ENCODE measurements at regions not wholly inside any gene's neighbourhood (a gene's known extent, or its start where the extent isn't known, plus 50 kb on each side); places are given as distances from the start of the nearest gene placed in this dataset.
"Not testable (repeated sequence)": the region's sequence is repeated elsewhere in the genome, so short reads cannot be mapped to it uniquely, and the experiment has no call there.

DNA sequence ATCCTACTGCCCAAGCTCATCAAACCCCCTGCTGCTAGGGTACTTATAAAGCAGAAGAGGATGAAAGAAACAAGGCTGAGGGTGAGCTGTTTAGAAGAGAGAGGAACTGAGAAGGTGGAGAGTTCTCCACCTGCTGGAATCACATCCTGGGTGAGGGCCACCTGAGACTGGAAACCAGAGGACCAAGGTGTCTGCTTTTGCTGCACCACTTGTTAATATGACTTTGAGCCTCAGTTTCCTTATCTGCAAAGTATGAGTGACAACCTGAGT lies 203.2 kb upstream of the SSTR1 start:
- DNase-seq (ENCODE audit: extremely low spot score) = no peak
- TF ChIP-seq LEF1 (IDR thresholded peaks at IDR 0.05; ENCODE audit: borderline replicate concordance) = no peak
- TF ChIP-seq ARNT (IDR thresholded peaks at IDR 0.05) = no peak
- TF ChIP-seq FOXM1 (IDR thresholded peaks at IDR 0.05; ENCODE audit: borderline replicate concordance) = no peak
- TF ChIP-seq, protein P1, sequence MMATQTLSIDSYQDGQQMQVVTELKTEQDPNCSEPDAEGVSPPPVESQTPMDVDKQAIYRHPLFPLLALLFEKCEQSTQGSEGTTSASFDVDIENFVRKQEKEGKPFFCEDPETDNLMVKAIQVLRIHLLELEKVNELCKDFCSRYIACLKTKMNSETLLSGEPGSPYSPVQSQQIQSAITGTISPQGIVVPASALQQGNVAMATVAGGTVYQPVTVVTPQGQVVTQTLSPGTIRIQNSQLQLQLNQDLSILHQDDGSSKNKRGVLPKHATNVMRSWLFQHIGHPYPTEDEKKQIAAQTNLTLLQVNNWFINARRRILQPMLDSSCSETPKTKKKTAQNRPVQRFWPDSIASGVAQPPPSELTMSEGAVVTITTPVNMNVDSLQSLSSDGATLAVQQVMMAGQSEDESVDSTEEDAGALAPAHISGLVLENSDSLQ (IDR thresholded peaks at IDR 0.05) = no peak
- no peak for TF ChIP-seq SUZ12 (IDR thresholded peaks at IDR 0.05)
- no peak for TF ChIP-seq TARDBP (IDR thresholded peaks at IDR 0.05)
- TF ChIP-seq L3MBTL2 (conservative IDR thresholded peaks at IDR 0.05) = no peak
- TF ChIP-seq NFRKB (IDR thresholded peaks at IDR 0.05) = no peak
- no peak for TF ChIP-seq ELF4 (IDR thresholded peaks at IDR 0.05)
- TF ChIP-seq HDGF (IDR thresholded peaks at IDR 0.05; ENCODE audit: borderline replicate concordance) = no peak
- TF ChIP-seq SP1 (IDR thresholded peaks at IDR 0.05) = no peak
- TF ChIP-seq BHLHE40 (IDR thresholded peaks at IDR 0.05; ENCODE audit: borderline replicate concordance) = no peak
- no peak for TF ChIP-seq ZNF384 (IDR thresholded peaks at IDR 0.05)
- TF ChIP-seq CTBP1 (IDR thresholded peaks at IDR 0.05; ENCODE audit: borderline replicate concordance) = no peak
- TF ChIP-seq FOXA1 (IDR thresholded peaks at IDR 0.05) = no peak
- TF ChIP-seq FOXK2 (IDR thresholded peaks at IDR 0.05) = no peak
- ChIA-PET POLR2A (no interaction called here), CTCF (no interaction called here)

DNA sequence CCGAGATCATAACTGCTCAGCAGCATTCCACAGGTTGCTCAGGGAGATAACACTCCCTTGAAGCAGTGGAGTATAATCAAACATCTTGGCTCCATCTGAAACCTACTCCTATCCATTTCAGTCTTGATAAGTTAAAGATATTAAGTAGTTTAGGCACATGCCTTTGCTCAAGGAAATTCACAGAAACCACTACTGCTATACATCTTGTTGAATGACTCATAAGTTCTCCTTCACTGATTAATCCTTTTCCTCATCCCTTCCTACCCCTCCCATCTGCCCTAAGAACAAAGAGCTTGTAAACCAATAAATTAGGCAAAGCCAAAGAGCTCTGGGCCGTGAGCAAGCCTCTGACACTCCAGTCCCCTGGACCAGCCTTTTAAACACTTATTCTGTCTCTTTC lies 196.5 kb upstream of the SSTR1 start:
- CTCF ChIA-PET; DNase-seq (ENCODE audit: extremely low spot score); POLR2A ChIA-PET: not testable (repeated sequence)

DNA sequence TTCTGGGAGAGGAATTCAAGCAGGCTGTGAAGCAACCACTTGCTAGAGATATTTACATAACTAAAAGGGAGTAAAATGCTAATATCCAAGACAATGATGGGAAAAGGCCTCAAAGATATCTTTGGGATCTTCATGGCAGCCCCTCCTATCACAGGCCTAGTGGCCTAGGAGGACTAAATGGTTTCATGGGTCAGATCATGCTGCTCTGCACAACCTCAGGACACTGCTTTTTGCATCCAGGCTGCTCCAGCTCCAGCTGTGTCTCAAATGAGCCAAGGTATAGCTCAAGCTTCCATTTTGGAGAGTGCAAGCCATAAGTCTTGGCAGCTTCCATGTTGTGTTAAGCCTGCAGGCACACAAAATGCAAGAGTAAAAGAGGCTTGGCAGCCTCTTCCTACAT lies 195.6 kb upstream of the SSTR1 start:
- CTCF ChIA-PET = no interaction called here
- no peak for DNase-seq (ENCODE audit: extremely low spot score)
- TF ChIP-seq LEF1 (IDR thresholded peaks at IDR 0.05; ENCODE audit: borderline replicate concordance) (no peak), CTBP1 (IDR thresholded peaks at IDR 0.05; ENCODE audit: borderline replicate concordance) (no peak), SUZ12 (IDR thresholded peaks at IDR 0.05) (no peak), FOXA1 (IDR thresholded peaks at IDR 0.05) (no peak), ARNT (IDR thresholded peaks at IDR 0.05) (no peak), NFRKB (IDR thresholded peaks at IDR 0.05) (no peak), ELF4 (IDR thresholded peaks at IDR 0.05) (no peak), FOXM1 (IDR thresholded peaks at IDR 0.05; ENCODE audit: borderline replicate concordance) (no peak), TARDBP (IDR thresholded peaks at IDR 0.05) (no peak)
- POLR2A ChIA-PET = no interaction called here

DNA sequence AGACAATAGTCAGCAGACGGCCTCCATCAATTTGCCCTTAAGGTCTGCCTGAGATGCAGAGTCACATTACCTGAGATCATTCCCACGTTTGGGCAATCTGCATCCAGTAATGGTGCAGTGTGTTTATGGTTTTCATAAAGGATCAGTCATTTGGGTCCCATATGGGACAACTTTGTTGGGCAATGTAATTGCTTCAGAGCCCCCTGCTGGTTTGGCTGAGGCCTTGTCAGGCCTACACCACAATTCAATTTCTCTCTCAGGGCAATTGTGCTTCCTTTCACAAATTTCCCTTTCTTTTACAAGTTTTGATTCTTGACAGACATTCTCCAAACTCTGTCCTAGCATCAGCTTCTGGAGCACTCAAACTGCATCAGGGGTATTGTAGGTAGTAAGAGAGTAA lies 191.2 kb upstream of the SSTR1 start:
- ChIA-PET POLR2A (no interaction called here), CTCF (interaction anchor here (0.6 kb wide), 1 partner anchor 39 kb away, joined by 4 read pairs; no protein-coding TSS in a partner anchor)
- DNase-seq (ENCODE audit: extremely low spot score) = no peak
- TF ChIP-seq SP1 (IDR thresholded peaks at IDR 0.05) (no peak), HDGF (IDR thresholded peaks at IDR 0.05; ENCODE audit: borderline replicate concordance) (no peak), FOXK2 (IDR thresholded peaks at IDR 0.05) (no peak), CTBP1 (IDR thresholded peaks at IDR 0.05; ENCODE audit: borderline replicate concordance) (no peak), TARDBP (IDR thresholded peaks at IDR 0.05) (no peak), NFRKB (IDR thresholded peaks at IDR 0.05) (no peak), SUZ12 (IDR thresholded peaks at IDR 0.05) (no peak)
- TF ChIP-seq, protein P1 (IDR thresholded peaks at IDR 0.05) = no peak

DNA sequence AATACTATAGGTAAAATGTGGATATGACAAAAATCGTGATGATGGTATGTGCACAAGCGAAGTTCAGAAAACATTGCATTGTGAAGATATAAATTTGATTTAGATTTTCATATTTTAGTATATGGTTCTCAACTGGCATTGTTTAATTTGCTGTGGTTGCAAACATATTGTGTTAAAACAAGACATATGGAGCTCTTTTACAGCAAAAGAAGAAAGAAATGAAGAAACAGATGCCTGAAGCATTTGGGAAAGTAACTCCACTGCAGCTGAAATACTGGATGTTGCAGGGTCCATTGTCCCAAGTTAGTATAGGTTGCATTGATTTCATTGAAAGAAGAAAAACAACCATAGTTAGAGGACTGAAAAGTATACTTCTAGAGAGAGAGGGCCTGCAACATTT lies 185.8 kb upstream of the SSTR1 start:
- CTCF ChIA-PET = no interaction called here
- POLR2A ChIA-PET = no interaction called here
- no peak for TF ChIP-seq HDGF (IDR thresholded peaks at IDR 0.05; ENCODE audit: borderline replicate concordance)
- TF ChIP-seq, protein P1 (IDR thresholded peaks at IDR 0.05) = no peak
- no peak for TF ChIP-seq ELF4 (IDR thresholded peaks at IDR 0.05)
- TF ChIP-seq L3MBTL2 (conservative IDR thresholded peaks at IDR 0.05) = no peak
- TF ChIP-seq FOXM1 (IDR thresholded peaks at IDR 0.05; ENCODE audit: borderline replicate concordance) = no peak
- no peak for TF ChIP-seq FOXK2 (IDR thresholded peaks at IDR 0.05)
- no peak for TF ChIP-seq CTBP1 (IDR thresholded peaks at IDR 0.05; ENCODE audit: borderline replicate concordance)
- no peak for TF ChIP-seq SP1 (IDR thresholded peaks at IDR 0.05)
- TF ChIP-seq TARDBP (IDR thresholded peaks at IDR 0.05) = no peak
- no peak for TF ChIP-seq LEF1 (IDR thresholded peaks at IDR 0.05; ENCODE audit: borderline replicate concordance)
- no peak for TF ChIP-seq FOXA1 (IDR thresholded peaks at IDR 0.05)
- no peak for TF ChIP-seq ZNF384 (IDR thresholded peaks at IDR 0.05)
- no peak for DNase-seq (ENCODE audit: extremely low spot score)

DNA sequence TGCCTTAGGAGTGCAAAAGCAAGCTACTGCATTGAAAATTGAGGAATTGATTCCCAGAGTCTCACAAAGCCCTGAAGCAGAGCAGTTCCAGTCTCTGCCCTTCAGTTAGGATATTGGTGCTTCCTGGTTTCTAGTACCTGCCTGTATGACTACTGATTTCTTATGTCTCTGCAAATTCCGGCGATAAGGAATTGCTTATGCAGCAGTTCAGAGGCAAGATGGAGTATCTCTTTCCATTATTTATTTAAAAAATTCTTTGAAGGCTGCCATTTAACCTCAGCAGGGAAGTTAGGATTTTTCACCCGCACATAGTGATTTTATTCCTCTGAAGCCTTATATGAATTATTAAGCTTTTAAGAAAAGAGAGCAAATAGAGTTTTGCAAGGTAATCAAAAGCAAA lies 184.9 kb upstream of the SSTR1 start:
- ChIA-PET POLR2A (no interaction called here), CTCF (no interaction called here)
- DNase-seq (ENCODE audit: extremely low spot score) = no peak
- TF ChIP-seq ZNF384 (IDR thresholded peaks at IDR 0.05) (no peak), FOXA1 (IDR thresholded peaks at IDR 0.05) (no peak), BHLHE40 (IDR thresholded peaks at IDR 0.05; ENCODE audit: borderline replicate concordance) (no peak), HDGF (IDR thresholded peaks at IDR 0.05; ENCODE audit: borderline replicate concordance) (no peak), SUZ12 (IDR thresholded peaks at IDR 0.05) (no peak), TARDBP (IDR thresholded peaks at IDR 0.05) (no peak), NFRKB (IDR thresholded peaks at IDR 0.05) (no peak), FOXK2 (IDR thresholded peaks at IDR 0.05) (no peak), ARNT (IDR thresholded peaks at IDR 0.05) (no peak), LEF1 (IDR thresholded peaks at IDR 0.05; ENCODE audit: borderline replicate concordance) (no peak), FOXM1 (IDR thresholded peaks at IDR 0.05; ENCODE audit: borderline replicate concordance) (no peak)
- TF ChIP-seq, protein P1 (IDR thresholded peaks at IDR 0.05) = no peak

Measured in HEK293T (cell line).